Neutrophil (primary cell): ENCODE measurements at regions not wholly inside any gene's neighbourhood (a gene's known extent, or its start where the extent isn't known, plus 50 kb on each side); places are given as distances from the start of the nearest gene placed in this dataset.

ENCODE experiments used
- H3K27ac ChIP-seq: fragments of 200-600 bp; sonication (generic); 2 replicates; pipeline ENCODE4 v1.5.1; 2016; ENCODE audit warnings: mild to moderate bottlenecking, moderate library complexity
- H3K27me3 ChIP-seq: fragments of 200-600 bp; sonication (generic); 2 replicates; pipeline ENCODE4 v1.6.0; 2016; ENCODE audit warnings: mild to moderate bottlenecking
- H3K36me3 ChIP-seq: fragments of 200-600 bp; sonication (generic); 2 replicates; pipeline ENCODE4 v1.5.1; 2017
- H3K4me1 ChIP-seq, 2 experiments: fragments of 200-600 bp in 1 of 2; sonication (generic) in 1 of 2; 1 replicate in 1 of 2; 2 replicates in 1 of 2; pipeline versions ENCODE4 v1.5.1 to v1.6.1; 2013 to 2016; ENCODE audit warnings: low read depth in 1 of 2, low read length in 1 of 2, mild to moderate bottlenecking in 1 of 2, moderate library complexity in 1 of 2; ENCODE audit not compliant: control insufficient read depth in 1 of 2, insufficient read depth in 1 of 2
- H3K4me3 ChIP-seq, 2 experiments: fragments of 200-600 bp in 1 of 2; sonication (generic) in 1 of 2; 1 replicate in 1 of 2; 2 replicates in 1 of 2; pipeline ENCODE4 v1.5.1; 2013 to 2016; ENCODE audit warnings: low read depth in 1 of 2, low read length in 1 of 2, mild to moderate bottlenecking in 1 of 2, moderate library complexity in 1 of 2
- H3K9me3 ChIP-seq: fragments of 200-600 bp; sonication (generic); 2 replicates; pipeline ENCODE4 v1.5.1; 2016
- TF ChIP-seq, protein P1 (sequence below): fragments of 200-600 bp; sonication (generic); IDR thresholded peaks from 2 replicates; pipeline ENCODE4 v1.5.1; 2016; ENCODE audit warnings: antibody characterized with exemption

GRCh38 chr17:79370126-79370525 is 240.7 kb downstream of the RBFOX3 start:
- Histone ChIP-seq H3K4me1 (no peaks in the 10 kb centered on the region), H3K36me3 (no peaks in the 10 kb centered on the region), H3K9me3 (no peaks in the 10 kb centered on the region), H3K27me3 (peaks cover 12% of the 10 kb centered on the region), H3K27ac (no peak overlapping the region), H3K4me3 (no peak overlapping the region)
- TF ChIP-seq, protein P1, sequence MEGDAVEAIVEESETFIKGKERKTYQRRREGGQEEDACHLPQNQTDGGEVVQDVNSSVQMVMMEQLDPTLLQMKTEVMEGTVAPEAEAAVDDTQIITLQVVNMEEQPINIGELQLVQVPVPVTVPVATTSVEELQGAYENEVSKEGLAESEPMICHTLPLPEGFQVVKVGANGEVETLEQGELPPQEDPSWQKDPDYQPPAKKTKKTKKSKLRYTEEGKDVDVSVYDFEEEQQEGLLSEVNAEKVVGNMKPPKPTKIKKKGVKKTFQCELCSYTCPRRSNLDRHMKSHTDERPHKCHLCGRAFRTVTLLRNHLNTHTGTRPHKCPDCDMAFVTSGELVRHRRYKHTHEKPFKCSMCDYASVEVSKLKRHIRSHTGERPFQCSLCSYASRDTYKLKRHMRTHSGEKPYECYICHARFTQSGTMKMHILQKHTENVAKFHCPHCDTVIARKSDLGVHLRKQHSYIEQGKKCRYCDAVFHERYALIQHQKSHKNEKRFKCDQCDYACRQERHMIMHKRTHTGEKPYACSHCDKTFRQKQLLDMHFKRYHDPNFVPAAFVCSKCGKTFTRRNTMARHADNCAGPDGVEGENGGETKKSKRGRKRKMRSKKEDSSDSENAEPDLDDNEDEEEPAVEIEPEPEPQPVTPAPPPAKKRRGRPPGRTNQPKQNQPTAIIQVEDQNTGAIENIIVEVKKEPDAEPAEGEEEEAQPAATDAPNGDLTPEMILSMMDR: no peak

DNA sequence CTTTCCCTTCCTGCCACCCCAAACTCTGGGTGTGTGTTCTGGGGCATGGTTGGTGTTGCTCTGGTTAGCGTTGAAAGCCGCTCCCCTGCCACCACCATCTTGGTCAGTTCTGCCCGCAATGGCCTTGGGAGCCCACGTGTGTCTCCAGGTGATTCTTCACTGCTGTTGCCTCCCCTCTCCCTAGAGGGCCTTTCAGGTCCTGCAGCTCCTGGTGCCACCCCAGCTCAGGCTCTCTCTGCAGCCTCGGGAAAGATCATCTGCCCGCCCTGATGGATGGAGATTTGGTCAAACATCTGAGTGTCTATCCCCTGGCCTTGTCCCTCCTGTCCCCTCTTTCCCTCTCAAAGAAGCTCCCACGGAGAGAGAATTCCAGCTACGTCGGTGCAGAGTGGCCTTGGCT is 241.3 kb downstream of the RBFOX3 start:
- H3K27ac ChIP-seq: no peak overlapping the region
- no peak overlapping the region for H3K4me3 ChIP-seq
- H3K36me3 ChIP-seq: no peaks in the 10 kb centered on the region
- peaks cover 6% of the 10 kb centered on the region for H3K27me3 ChIP-seq
- H3K4me1 ChIP-seq: no peaks in the 10 kb centered on the region
- TF ChIP-seq, protein P1: no peak
- no peaks in the 10 kb centered on the region for H3K9me3 ChIP-seq

GRCh38 chr17:79369001-79369400 is 241.8 kb downstream of the RBFOX3 start:
- H3K4me3 ChIP-seq: no peak overlapping the region
- peaks cover 5% of the 10 kb centered on the region for H3K27me3 ChIP-seq
- TF ChIP-seq, protein P1: no peak
- H3K4me1 ChIP-seq: no peaks in the 10 kb centered on the region
- no peak overlapping the region for H3K27ac ChIP-seq
- no peaks in the 10 kb centered on the region for H3K9me3 ChIP-seq
- no peaks in the 10 kb centered on the region for H3K36me3 ChIP-seq

DNA sequence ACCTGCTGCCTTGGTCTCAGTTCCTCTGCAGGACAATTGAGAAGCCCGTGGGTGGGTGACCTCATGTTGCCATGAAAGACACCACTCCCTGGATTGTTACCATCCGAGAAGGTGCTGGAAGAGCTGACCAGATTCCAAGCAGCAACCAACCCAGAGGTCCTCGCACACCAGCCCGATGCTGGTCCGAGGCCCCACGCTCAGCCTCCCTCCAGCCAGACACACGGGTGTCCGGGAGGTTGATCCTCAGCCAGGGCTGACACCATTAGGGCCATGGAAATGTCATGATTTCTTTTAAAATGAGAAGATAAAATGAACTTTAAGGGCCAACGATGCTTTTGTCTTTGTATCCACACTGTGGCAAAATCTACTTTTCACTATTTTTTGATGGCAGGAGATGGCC is 242.3 kb downstream of the RBFOX3 start:
- no peaks in the 10 kb centered on the region for H3K4me1 ChIP-seq
- no peaks in the 10 kb centered on the region for H3K36me3 ChIP-seq
- H3K4me3 ChIP-seq: no peak overlapping the region
- peaks cover 10% of the 10 kb centered on the region for H3K27me3 ChIP-seq
- TF ChIP-seq, protein P1: no peak
- no peak overlapping the region for H3K27ac ChIP-seq
- no peaks in the 10 kb centered on the region for H3K9me3 ChIP-seq

DNA sequence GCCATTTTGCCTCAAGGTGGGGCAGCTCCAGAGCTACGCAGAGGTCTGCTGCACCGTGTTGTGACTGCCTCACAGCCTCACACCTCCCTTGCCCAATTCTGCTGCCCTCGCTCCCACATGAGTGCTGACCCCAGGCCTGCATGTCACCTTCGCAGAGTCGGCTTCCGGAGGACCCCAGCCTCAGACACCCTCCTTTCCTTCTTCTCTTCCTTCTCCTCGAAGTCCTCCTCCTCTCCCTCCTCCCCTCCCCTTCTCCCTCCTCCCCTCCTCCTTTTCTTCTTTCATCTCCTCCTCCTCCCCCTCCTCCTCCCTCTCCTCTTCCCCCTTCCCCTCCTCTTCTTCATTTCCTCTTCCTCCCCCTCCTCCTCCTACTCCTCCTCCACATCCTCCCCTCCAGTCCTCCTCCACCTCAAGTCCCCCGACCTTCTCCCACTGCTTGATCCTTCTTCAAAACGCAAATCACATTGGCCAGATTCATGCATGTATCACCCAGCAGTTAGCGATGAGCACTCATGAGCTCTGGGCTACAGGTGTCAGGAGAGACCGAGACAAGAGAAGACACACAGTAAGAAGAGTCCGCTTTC is 243.8 kb downstream of the RBFOX3 start:
- no peaks in the 10 kb centered on the region for H3K9me3 ChIP-seq
- TF ChIP-seq, protein P1: no peak
- H3K4me3 ChIP-seq: no peak overlapping the region
- no peaks in the 10 kb centered on the region for H3K36me3 ChIP-seq
- no peak overlapping the region for H3K27ac ChIP-seq
- H3K4me1 ChIP-seq: no peaks in the 10 kb centered on the region
- peaks cover 18% of the 10 kb centered on the region for H3K27me3 ChIP-seq
